Left kidney (tissue), 1 donor: ENCODE measurements at regions not wholly inside any gene's neighbourhood (a gene's known extent, or its start where the extent isn't known, plus 50 kb on each side); places are given as distances from the start of the nearest gene placed in this dataset.

ENCODE experiments used
- DNase-seq: peaks from one replicate; pipeline ENCODE4 v3.0.0-alpha.2; 2013

DNA sequence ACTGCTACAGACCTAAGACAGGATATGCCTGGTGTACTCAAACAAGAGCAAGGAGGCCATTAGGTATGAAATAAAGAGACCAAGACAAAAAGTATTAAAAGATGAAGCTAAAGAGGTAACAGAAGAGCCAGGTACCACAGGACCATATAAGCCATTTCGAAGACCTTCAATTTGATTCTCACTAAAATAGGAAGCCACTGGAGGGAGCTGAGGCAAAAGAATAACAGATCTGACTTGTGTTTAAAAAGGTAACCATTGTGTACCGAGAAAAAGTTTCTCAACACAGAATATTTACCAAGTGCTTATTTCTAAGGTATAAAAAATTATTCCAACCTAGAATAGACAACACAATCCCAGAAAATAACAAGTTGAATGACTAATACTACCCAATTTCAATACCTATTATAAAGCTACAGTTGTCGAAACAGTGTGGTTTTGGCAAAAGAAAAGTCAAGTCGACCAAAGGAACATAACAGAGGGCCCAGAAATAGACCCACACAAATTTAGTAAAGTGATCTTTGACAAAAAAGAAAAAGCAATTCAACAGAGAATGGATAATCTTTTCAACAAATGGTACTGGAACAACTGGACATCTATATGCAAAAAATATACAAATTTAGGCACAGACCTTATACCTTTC lies 125.3 kb upstream of the DST start:
- DNase-seq, result no peak

- DNase-seq, result no peak
These were observed 124.7 kb upstream of the DST start for GRCh38 chr6:56767435-56767834.

DNA sequence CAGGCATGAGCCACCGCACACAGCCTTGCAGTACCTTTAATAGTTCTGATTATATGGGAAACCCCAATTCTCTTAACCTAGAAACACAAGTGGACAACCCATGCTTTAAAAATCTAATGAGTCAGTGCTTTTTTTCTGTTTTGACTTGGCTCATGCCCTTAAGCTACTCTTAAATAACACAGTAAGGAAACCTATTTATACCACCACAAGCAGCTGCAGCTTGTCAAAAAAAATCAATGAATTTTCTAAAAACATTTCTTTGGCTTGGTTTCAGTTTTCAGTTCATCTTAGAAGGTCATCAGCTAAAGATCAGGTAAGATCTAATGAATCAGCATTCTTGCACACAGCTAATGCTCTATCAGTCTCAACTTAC lies 124.1 kb upstream of the DST start:
- no peak for DNase-seq

DNA sequence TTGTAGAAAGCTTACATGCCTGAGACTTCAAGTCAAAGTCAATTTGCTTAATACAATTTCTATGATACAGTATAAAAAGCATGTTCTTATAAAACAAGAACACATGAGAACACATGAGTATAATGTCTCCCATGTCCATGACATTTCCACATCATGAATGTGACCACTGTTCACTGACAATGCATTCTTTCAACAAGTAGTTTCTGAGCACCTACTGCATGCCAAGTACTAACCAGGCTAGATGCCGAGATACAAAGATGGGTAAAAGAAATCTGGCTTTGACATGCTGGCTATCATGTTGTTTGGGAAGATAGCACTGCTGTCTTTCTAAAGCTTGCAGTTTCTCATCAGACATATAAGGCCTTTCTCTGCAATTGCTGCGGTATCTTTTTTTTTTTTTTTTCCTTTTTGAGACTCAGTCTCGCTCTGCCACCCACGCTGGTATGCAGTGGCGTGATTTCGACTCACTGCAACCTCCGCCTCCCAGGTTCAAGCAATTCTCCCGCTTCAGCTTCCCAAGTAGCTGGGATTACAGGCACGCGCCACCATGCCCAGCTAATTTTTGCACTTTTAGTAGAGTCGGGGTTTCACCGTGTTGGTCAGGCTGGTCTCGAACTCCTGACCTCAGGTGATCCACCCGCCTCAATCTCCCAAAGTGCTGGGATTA lies 123.6 kb upstream of the DST start:
- DNase-seq, result no peak

GRCh38 chr6:56765494-56765893 lies 122.8 kb upstream of the DST start:
- no peak for DNase-seq

- no peak for DNase-seq
These were observed 121.4 kb upstream of the DST start for GRCh38 chr6:56764081-56764566.

DNA sequence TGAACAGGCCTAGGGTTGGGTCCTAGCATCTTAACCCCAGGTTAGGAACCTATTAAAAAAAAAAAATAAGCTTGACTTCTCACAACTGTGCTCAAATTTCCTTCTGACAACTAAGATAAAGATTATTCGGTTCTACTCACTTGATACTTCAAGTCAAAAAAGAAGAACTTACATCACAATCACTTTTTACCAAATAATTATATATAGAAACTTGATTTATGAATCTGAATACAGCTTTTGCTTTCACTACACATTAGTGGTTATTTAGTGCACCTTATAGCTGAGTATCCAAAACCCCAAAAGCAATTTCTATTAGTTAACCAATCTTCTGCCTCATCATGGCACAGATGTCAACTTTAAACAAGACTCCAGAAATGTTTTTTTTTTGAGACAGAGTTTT lies 119.0 kb upstream of the DST start:
- no peak for DNase-seq

DNA sequence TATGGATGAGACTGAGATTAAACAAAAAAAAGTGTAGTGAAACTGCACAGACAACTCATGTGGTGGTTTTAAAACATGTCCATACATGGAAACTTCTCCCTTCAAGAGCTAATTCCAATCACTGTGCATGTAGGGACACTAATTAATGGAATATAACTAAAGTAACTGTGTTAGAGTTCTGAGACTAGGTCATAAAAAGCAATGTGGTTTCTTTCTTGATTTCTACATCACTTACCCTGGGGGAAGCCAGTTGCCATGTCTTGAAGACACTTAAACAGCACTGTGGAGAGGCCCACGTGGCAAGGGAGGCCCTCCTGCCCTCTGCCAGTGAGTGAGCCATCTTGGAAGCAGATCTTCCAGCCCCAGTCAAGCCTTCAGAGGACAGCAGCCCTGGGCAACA lies 118.2 kb upstream of the DST start:
- no peak for DNase-seq

GRCh38 chr6:56759521-56759920 lies 116.8 kb upstream of the DST start:
- DNase-seq, result no peak

DNA sequence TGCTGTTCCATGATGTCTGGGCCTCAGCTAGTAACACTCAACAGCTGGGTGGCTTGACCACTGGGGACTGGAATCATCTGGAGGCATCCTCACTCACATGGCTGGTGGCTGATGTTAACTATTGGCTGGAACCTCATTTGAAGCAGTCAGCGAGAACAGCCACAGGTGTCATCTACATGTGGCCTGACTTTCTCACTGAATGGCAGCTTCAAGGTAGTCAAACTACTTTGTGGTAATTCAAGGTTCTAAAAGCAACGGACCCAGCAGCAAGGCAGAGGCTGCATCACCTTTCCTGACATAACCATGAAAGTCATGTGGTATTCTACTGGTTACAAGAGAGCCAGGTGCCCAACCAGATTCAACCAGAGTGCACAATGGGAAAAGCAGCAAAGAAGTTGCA lies 115.9 kb upstream of the DST start:
- DNase-seq, result no peak

DNA sequence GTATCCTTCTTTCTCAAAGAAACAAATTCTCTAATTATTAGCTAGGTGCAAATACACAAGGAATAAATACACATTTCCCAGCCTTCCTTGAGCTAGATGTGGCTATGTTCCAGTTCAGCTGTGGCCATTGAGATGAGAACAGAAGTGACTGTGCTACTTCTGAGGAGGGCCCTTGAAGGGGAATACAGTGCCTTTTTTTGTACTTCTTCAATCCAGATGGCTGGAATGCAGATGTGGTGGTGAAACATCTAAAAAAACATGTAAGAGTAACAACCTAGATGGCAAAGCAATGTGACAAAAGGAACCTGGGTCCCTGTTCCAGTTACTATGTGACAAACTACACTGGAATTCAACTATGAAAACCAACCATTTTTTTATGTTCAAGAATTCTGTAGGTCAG lies 115.4 kb upstream of the DST start:
- no peak for DNase-seq

GRCh38 chr6:56757588-56757984 lies 114.9 kb upstream of the DST start:
- no peak for DNase-seq

DNA sequence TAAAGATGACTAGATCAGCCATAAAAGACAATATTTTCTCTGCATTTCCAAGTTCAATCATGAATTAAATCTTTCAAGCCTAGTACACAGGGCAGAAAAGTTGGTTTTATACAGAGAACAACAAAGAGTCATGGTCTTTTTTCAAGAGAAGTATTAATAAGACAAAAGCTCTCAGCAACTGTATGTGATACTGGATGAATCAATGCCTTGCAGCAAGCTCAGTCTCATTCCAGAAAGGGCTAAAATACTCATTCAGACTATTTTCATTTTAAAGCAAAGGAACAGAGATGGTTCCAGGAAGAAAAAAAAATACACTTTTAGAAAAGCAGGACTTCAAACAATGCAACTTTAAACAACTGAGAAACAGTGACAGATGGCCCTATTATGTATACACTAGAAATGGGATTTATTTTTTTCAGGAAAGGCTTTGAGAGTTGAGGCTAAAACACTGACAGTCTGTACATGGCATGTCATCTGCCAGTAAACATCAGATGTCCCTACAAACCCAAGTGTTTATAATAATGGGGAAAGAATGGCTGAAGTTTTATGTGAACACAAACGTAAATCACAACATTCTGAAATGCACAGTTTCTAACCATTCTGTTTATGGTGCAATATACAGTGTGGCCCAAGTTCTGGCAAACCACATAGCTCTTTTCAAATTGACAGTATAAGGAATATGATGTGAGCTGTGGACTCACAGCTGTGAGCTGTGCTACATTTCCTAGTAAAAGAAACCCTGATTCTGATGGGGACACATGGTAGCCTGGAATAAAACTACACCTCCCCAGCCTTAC lies 114.3 kb upstream of the DST start:
- no peak for DNase-seq

DNA sequence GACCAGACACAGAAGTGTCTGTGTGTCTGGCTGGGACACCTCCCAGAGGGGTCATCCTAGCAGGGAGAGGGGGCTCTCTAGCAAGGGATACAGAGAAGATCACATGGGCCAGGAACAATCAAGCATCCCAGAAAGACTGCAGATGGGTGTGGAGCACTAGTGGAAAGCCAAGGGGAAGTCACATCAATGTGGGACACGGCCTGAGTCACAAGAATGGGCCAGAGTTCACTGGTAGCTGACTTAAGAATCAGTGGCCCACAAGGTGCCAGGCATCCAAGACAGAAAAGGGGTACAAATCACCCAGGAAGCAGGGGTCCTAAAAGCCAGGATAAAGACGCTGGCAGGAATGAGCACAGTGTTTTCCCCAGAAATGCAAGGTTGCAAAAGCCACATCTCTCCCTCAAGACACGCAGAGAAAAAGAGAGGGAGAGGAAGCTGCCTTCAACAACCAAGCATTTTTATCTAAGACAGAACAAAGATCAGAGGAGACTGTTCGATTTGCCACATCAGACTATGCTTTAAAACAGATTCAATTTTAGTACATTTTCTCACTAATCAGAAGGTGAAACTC lies 113.6 kb upstream of the DST start:
- no peak for DNase-seq

DNA sequence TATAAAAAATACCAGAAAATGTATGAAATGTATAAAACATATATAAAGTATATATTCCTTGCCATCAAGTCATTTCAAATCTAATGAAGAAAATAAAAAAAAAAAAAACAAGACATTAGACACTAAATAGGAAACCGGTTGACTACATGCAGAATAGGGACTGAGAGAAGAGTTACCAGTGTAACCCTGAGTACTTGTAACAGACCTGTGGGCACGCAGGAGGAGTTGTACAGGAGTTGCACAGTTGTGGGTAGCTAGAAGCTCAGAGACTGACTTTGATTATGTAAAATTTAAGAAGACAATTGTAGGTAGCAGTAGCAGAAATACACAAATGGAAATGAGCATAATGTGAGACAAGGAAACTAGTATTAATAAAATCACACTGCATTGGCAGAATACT lies 112.4 kb upstream of the DST start:
- no peak for DNase-seq

DNA sequence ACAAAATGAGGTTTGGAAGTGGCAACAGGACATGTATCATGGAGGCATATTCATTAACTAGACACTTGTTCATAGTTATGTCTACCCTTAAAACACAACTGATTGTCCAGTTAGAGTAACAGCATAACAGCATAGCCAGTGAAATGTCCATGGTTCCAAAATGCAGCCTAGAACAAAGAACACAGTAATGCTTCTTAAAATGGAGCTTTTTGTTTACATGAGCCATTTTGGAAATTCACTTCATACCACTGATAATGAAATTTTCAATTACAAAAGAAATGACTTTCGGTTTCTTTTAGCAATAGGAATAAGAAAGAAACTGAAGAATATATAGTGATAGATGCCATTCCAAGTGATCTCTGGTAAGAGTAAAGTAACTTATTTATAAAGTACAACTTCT lies 111.1 kb upstream of the DST start:
- no peak for DNase-seq

- DNase-seq, result no peak
These were observed 109.8 kb upstream of the DST start for GRCh38 chr6:56752534-56752933.

- no peak for DNase-seq
These were observed 109.3 kb upstream of the DST start for GRCh38 chr6:56752009-56752408.

- no peak for DNase-seq
These were observed 108.9 kb upstream of the DST start for GRCh38 chr6:56751604-56752003.

DNA sequence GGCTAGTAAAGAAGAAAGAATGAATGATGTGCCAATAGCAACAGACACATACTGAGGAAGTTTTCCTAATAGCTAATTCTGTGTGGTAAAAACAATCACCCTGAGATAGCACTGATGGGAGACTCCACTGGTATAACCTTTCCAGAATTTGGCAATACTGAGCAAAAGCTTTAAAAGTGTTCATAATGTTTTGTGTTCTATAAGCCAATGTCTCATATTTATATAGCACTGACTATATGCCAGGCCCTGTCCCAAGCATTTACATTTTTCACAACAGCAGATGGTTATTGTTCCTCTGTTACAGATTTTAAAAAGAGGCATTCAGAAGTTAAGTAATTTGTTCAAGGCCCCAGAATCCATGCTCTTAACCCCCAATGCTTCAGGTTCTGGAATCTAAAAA lies 108.0 kb upstream of the DST start:
- no peak for DNase-seq

DNA sequence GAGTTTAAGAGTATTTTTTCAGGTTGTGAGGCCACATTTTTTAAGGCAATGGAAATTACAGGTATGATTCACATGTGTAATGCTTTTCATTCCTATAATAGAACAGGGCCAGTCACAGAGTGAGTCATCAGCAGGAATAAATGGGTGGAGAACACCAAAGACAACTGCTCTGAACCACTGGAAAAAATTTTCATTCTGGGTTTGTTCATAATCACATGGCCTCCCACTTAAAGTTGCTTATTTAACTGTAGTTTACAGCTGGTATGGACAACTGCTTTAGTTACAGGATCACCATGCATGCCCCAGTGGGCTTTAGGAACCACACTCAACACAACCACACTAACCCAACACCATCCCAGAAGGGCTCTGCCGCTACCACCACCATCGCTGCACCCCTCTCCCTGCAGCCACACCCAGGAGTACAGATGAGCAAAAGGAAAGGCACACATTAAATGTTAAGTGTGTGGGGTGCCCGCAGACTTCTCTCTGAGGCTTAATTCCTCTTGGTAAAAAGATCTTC lies 107.0 kb upstream of the DST start:
- no peak for DNase-seq

- DNase-seq, result no peak
These were observed 104.2 kb upstream of the DST start for GRCh38 chr6:56746767-56747504.
